Hematopoietic multipotent progenitor cell treated with erythropoietin and hydrocortisone succinate and interleukin-3 and kit ligand, for 15 days (in vitro differentiated cells): ENCODE measurements at regions not wholly inside any gene's neighbourhood (a gene's known extent, or its start where the extent isn't known, plus 50 kb on each side); places are given as distances from the start of the nearest gene placed in this dataset.

Experiments
- DNase-seq: peaks from one replicate; pipeline ENCODE4 v3.0.0-alpha.2; 2015; ENCODE audit warnings: low spot score

DNA sequence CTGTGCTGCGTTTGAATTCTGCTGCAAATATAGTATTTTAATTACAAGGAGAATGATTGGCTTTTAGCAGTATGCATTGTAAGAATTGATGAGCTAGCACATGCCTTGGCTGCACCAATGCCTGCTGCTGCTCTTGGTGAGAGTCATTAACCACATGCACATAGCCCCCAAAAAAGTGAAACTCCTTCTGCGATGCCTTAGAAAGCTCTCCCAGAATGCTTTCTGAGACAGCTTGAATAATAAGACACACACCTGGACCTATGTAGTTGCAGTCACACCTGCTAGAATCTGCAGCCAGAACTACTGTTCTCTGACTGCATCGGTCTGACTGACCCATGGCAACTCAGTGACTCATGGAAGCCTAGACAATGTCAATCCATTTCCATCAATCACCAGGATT is 170.1 kb upstream of the DDX18 start:
- DNase-seq: no peak

DNA sequence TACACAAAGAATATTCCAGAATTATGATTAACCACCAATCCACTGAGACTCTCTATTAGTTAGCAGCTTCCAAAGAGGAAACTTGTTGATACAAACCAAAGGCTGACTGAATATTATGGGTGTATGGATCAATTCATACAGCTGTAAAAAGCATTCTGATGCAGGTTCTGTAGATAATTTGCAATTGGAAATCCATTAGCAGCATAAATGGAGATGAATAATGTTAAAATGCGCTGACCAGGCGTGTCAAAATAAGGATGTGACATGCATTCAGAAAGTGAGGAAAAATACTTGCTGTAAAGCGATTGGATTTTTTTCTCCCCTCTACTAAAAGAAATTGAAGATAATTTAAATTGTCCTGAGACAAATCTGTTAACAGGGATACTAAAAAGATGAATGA is 169.0 kb upstream of the DDX18 start:
- DNase-seq: no peak

DNA sequence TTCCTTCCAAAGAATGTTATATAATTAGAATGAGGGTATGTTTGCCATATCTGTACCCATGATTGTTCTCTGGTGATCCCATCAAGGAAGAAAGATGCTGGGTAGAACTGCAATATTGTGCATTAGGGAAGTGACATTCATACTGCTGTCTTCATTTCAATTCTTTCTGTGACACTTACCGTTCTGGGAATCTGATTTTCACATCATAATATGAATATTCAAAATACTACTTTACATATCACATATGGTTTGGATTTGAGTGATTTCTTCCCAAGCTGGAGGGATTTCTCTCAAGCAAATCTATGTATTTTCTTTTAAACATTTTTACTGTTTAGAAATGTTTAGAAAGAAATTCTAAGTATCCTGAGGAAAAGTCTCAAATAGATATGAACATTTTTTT is 168.4 kb upstream of the DDX18 start:
- no peak for DNase-seq

DNA sequence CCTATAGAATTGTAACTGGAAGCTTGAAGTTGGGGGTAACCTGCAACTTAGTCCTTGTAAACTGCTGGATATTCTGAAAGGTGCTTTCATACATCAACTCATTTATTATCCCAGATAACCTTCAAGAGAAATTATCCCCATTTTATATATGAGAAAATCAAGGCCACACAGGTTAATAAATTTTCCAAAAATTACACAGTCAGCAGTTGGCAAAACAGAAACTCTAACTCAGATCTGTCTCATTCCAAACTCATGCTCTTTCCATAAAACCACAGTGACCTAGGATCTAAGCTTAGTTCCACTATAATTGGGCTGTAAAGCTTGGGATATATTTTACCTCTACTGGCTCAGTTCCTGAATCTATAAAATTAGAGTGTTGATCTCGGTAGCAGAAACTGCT is 167.6 kb upstream of the DDX18 start:
- DNase-seq: no peak

- no peak for DNase-seq
Measured at GRCh38 chr2:117656546-117656945, 157.9 kb upstream of the DDX18 start.

DNA sequence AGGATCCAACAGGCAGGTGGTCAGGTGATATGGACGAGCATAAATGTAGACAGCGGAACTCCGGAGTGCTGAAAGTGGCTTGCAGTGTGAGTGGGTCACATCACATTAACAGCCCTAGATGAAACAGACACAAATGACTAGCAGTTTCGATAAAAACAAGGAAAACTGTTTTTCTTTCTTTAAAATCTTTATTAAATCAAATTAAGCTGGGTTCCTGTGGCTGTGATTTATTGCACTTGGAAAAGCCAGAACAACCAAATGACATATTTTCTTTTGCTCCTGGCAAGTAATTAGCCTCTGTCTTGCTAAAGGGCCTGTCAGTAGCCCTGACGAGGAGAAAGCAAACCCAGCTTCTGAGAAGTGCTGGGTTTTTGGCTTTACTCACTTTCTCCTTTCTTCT is 152.9 kb upstream of the DDX18 start:
- no peak for DNase-seq

DNA sequence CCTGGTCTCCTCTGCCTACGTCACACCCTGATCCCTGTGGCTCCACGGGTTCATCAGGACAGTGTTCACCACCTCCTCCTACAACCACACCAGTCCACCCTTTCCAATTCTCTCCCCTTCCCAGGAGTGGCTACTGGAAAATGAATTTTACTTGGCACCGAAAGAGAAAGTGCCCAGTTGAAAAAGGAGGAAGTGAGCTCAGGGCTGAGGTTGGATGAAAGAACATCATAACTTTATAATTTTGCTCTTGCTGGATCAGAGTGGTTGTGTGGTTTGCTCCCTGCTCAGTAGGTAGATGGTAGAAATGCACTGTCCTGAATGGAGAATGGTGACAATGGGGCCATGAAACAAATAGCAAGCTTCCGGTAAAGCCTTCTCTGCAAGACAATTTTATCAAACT is 140.3 kb upstream of the DDX18 start:
- no peak for DNase-seq

DNA sequence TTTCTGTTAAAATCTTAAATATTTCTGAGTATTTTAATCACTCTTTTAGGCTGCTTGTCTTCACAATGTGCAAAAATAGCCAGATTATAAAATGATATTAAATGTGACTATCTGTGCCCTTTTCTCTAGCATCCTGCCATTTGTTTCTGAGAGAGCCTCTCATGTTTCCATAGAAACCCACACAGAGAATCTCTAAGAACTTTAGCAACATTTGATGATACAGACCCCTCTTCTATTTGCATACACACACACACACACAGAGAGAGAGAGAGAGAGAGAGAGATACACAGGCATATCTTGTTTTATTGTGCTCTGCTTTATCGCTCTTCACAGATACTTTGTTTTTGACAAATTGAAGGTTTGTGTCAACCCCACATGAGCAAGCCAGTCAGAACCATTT is 134.5 kb upstream of the DDX18 start:
- no peak for DNase-seq

- DNase-seq: no peak
Measured at GRCh38 chr2:117684919-117685318, 129.6 kb upstream of the DDX18 start.

- no peak for DNase-seq
Measured at GRCh38 chr2:117686699-117687098, 127.8 kb upstream of the DDX18 start.

DNA sequence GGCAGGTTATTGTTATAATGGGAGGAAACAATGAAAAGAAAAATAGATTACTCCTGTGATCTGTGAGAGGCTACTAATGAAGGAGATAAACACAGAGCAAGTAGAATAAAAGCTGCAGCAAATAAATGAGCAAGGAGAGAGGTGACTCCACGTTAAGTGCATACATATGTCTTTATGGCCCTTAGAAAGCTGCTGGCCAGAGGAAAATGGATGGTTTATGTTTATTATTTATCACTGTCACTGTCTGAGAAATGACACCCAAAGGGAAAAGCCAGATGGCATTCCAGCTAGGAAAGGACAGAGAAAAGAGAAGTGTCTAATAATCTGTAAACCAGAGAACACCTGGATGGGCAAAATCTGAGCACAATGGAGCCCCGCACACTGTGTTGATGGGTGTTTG is 122.9 kb upstream of the DDX18 start:
- no peak for DNase-seq

DNA sequence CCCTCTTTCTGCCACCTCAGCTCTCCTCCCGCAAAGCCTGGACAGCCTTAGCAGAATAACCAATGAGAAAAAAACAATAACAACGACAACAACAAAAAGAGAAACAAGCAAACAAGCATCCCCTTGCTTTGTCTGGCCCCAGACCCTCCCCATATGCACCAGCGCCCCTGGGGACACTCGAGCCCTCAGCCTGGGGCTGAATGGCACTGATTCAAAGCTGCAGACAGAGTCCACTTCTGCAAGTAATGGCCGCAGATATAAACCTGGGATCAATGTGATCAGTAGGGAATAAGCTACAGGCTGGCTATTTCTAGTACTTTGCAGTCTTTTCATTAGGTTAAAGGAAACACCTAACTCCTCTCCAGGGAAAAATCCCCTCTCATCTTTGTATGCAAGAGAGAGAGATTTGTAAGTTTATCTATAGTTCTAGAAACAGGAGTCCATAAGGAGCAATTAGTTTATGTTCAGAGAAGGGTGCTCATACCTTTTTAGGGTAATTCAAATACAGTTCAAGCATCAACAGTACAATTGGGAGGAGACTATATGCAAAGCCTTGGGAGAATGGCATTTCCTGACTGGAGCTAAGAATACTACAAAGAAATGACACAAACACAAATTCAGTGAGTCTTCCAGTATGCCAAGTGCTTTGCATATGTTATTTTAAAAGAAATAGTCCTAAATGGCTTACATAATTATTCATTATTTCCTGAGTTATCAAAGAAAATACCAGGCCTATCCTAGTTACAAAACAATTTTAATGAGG is 122.3 kb upstream of the DDX18 start:
- no peak for DNase-seq

- no peak for DNase-seq
Measured at GRCh38 chr2:117693154-117693553, 121.3 kb upstream of the DDX18 start.

- no peak for DNase-seq
Measured at GRCh38 chr2:117693651-117694050, 120.8 kb upstream of the DDX18 start.

DNA sequence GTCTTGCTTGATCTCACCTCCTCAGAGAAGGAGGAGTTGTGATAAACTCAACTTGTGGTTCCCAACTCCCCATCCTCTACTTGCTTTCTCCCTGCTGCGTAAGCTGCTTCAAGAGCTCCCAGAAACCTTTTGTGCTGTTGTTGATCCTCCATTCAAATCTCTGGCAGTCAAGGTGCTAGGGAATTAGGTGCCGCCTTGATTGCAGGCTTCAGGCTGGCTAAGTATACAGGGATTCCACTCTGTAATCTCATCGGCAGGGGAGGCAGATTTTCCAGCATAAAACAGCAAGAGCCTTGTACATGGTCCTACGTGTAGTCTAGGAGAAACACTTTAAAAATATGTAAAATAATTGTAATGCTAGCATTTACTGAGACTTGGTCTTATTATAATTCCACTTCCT is 116.2 kb upstream of the DDX18 start:
- no peak for DNase-seq

DNA sequence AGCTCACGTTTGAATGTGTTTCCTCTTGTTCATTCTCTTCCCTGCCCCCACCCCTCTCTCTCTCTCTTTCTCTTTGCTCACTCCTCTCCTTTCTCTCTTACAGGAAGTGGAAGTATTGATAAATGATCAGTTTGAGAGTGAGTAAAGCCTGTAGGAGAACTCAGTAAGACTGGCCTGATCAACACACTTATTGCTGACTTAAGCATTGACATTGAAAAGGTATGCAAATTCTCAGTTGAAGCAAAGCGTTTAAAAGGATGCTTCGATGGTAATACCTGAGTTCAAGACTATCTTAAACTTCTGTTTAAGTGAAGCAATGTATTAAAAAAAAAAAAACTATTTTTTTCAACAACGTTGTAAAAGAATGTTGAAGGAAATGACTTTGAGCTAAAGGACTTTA is 115.7 kb upstream of the DDX18 start:
- DNase-seq: no peak

GRCh38 chr2:117700471-117700870 is 114.0 kb upstream of the DDX18 start:
- no peak for DNase-seq

GRCh38 chr2:117701365-117701764 is 113.1 kb upstream of the DDX18 start:
- DNase-seq: no peak

DNA sequence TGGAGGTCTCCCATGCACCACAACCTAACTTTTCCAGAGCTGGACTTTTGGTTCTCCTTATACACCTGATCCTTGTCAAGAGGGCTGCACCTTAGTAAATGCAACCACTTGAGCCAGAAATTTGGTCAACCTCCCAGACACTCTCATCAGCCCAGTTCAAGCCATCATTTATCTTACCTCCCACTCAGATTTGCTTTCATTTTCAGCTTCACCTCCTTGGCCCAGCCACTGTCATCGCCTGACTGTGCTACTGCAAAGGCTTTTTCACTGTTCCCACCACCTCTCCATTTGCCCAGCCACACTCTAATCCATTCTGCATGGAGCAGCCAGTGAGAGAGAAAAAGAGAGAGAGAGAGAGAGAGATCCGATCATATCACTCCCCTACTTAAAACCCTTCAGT is 112.4 kb upstream of the DDX18 start:
- DNase-seq: no peak

DNA sequence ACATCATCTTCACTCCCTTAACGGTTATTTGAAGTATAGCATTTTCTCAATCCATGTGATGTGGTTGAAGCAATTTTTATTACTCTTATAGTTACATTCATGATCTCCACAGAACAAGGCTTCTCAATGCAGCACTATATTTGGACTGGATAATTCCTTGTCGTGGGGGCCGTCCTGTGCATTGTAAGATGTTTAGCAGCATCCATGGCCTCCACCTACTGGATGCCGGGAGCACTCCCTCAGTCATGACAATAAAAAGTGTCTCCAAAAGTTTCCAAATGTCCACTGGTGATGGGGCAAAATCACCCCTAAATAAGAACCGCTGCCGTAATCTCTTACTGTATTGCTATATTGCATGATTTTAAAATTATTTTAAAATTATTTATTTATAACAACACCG is 110.6 kb upstream of the DDX18 start:
- no peak for DNase-seq

DNA sequence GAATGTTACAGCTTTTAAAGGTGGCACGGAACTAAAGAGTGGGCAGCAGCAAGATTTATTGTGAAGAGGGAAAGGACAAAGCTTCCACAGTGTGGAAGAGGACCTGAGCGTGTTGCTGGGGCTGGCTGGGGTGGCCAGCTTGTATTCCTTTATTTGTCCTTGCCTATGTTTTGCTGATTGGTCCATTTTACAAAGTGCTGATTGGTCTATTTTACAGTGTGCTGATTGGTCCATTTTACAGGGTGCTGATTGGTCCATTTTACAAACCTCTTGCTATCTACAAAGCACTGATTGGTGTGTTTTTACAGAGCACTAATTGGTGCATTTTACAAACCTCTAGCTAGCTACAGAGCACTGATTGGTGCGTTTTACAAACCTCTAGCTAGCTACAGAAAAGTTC is 109.7 kb upstream of the DDX18 start:
- no peak for DNase-seq

DNA sequence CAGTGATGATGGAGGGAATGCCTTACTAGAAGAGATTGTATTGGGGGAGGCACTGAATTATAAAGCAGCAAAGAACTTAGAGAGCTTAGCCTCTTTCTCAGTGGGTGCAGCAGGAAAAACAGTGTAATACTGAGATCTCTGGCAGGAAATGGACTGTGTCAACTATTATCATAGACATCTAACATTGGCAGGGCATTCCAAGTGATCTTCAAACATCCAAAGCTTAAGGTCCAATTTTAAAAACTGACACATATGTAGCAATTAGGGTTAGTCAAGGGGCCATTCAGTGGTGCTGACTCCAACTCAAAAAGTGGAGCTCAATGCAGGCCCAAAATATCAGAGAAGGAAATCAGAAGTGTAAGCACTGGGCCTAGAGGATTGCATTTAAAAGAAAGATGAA is 106.6 kb upstream of the DDX18 start:
- no peak for DNase-seq

DNA sequence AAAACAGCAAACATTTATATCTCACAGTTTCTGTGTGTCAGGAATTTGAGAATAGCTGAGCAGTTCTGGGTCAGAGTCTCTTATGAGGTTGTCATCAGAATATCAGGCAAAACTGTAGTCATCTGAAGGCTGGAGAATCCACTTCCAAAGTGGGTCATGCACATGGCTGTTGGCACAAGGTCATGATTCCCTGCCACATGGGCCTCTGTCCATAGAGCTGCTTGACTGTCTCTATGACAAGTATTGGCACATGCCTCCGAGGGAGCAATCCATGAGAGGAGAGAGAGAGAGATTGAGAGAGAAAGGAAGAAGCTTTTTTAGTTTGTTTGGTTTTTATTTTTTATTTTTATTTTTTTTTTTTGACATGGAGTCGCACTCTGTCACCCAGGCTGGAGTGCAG is 101.8 kb upstream of the DDX18 start:
- no peak for DNase-seq

DNA sequence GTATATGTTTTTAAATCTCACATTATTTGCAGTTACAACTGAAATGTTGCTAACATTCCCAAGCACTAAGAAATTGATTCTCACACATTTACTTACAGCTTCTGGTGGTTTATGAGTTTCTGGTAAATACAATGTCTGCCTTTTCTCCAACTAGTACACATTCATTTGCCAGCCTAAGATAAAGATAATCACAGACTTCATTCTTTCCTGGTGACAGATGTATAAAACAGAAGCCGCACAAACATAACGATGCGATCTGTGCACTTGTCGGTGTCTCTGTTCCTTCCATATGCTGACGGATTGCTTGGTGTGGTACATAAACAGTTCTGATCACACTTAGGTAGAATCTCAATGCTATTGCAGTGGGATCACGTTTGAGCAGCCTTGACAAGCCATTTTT is 100.4 kb upstream of the DDX18 start:
- DNase-seq: no peak
